Cardiac fibroblast (primary cell): ENCODE measurements at regions not wholly inside any gene's neighbourhood (a gene's known extent, or its start where the extent isn't known, plus 50 kb on each side); places are given as distances from the start of the nearest gene placed in this dataset.
"Not testable (repeated sequence)": the region's sequence is repeated elsewhere in the genome, so short reads cannot be mapped to it uniquely, and the experiment has no call there.

Source experiments
- DNase-seq, 2 donors: peaks; one replicate each; pipeline versions ENCODE4 v3.0.0 to v3.0.0-alpha.2; 2010; ENCODE audit warnings: low read depth in 2 of 2
- H3K4me3 ChIP-seq, 2 donors: replicated peaks in 1 of 2; 1 replicate in 1 of 2; 2 replicates in 1 of 2; pipeline ENCODE4 v1.5.1; 2011; ENCODE audit warnings: low read depth in 2 of 2, low read length in 2 of 2, mild to moderate bottlenecking in 2 of 2, moderate library complexity in 1 of 2

- DNase-seq, H3K4me3 ChIP-seq: not testable (repeated sequence)
Measured at GRCh38 chr22:16911340-16911739, 86.1 kb upstream of the XKR3 start.

- H3K4me3 ChIP-seq: not testable (repeated sequence)
- peak in 1 of 2 donors; percentile 25 for DNase-seq
Measured at GRCh38 chr22:16902051-16902450, 76.8 kb upstream of the XKR3 start.

GRCh38 chr22:16901579-16901978 lies 76.4 kb upstream of the XKR3 start:
- peak in 1 of 2 donors; percentile 24 for DNase-seq
- H3K4me3 ChIP-seq: not testable (repeated sequence)

GRCh38 chr22:16899358-16899757 lies 74.1 kb upstream of the XKR3 start:
- H3K4me3 ChIP-seq, DNase-seq: not testable (repeated sequence)

- not testable (repeated sequence) for DNase-seq, H3K4me3 ChIP-seq
Measured at GRCh38 chr22:16897365-16897764, 72.2 kb upstream of the XKR3 start.

GRCh38 chr22:16891892-16892291 lies 66.7 kb upstream of the XKR3 start:
- DNase-seq, H3K4me3 ChIP-seq: not testable (repeated sequence)

GRCh38 chr22:16876339-16876738 lies 51.1 kb upstream of the XKR3 start:
- DNase-seq, H3K4me3 ChIP-seq: not testable (repeated sequence)
